Tibial nerve (tissue), 4 donors: ENCODE measurements at regions not wholly inside any gene's neighbourhood (a gene's known extent, or its start where the extent isn't known, plus 50 kb on each side); places are given as distances from the start of the nearest gene placed in this dataset.

ENCODE experiments used
- DNase-seq, 2 donors: peaks; one replicate each; pipeline ENCODE4 v3.0.0-alpha.2; 2019; ENCODE audit warnings: low spot score in 2 of 2
- H3K27ac ChIP-seq, 4 donors: fragments of 200-600 bp; sonication (generic) in 3 of 4; one replicate each; pipeline ENCODE4 v1.5.1; 2017 to 2019; ENCODE audit warnings: mild to moderate bottlenecking in 1 of 4
- H3K27me3 ChIP-seq, 2 donors: fragments of 200-600 bp; sonication (generic) in 1 of 2; one replicate each; pipeline versions ENCODE4 v1.5.1 to v1.6.0; 2017 to 2019
- H3K36me3 ChIP-seq, 3 donors: fragments of 200-600 bp; sonication (generic); one replicate each; pipeline ENCODE4 v1.5.1; 2018 to 2019
- H3K4me1 ChIP-seq, 4 donors: fragments of 200-600 bp; sonication (generic) in 3 of 4; one replicate each; pipeline ENCODE4 v1.5.1; 2017 to 2019
- H3K4me3 ChIP-seq, 4 donors: fragments of 200-600 bp; sonication (generic) in 3 of 4; one replicate each; pipeline ENCODE4 v1.5.1; 2017 to 2019; ENCODE audit warnings: mild to moderate bottlenecking in 1 of 4, moderate library complexity in 1 of 4
- H3K9me3 ChIP-seq, 4 donors: fragments of 200-600 bp; sonication (generic) in 3 of 4; one replicate each; pipeline ENCODE4 v1.5.1; 2017 to 2019
- CTCF ChIP-seq, 5 experiments: fragments of 200-600 bp in 3 of 5; fragments of 450-650 bp in 2 of 5; sonication (generic) in 3 of 5; IDR thresholded peaks; one replicate each; pipeline ENCODE4 v1.5.1; 2016 to 2019; ENCODE audit warnings: antibody characterized with exemption in 5 of 5, mild to moderate bottlenecking in 3 of 5, moderate library complexity in 2 of 5
- EP300 ChIP-seq, 2 donors: sonication (generic); formaldehyde crosslinking; IDR thresholded peaks; one replicate each; pipeline ENCODE4 v1.6.1; 2017; ENCODE audit warnings: antibody characterized with exemption in 2 of 2, mild to moderate bottlenecking in 1 of 2
- POLR2A ChIP-seq, 2 donors: fragments of 450-650 bp; IDR thresholded peaks; one replicate each; pipeline ENCODE4 v1.6.1; 2017; ENCODE audit warnings: antibody characterized with exemption in 2 of 2, mild to moderate bottlenecking in 2 of 2, moderate library complexity in 2 of 2
- WGBS, 2 donors: methylation state at CpG; one replicate each; pipeline ENCODE4 v1.1.5; 2018; 5-methylcytosine and 5-hydroxymethylcytosine counted together

DNA sequence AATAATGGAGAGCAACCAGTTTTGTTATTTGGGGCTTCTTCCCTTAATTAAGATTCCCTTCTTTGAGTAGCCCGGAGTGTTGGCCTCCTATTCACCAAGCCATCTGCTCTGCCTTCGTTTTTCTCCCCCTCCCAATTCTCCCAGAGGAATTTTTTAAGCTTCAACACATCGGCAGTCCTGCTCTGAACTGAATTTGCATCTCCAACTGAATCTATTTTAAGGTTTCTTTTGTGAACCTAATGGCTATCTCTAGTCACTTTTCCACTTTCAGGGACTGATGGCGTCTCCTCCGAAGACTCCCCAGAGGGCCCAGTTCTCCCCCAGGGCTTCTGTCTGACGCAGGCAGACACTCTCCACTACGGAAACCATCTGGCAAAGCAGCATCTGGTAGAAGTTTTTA lies 280.2 kb downstream of the ADGRA3 start:
- Histone ChIP-seq H3K36me3 (no peaks in the 10 kb centered on the region), H3K4me3 (no peak overlapping the region), H3K4me1 (no peaks in the 10 kb centered on the region), H3K27ac (no peak overlapping the region), H3K9me3 (no peaks in the 10 kb centered on the region), H3K27me3 (no peaks in the 10 kb centered on the region)
- WGBS, 2 donors, result 48 to 50% methylated on average over 7 of the region's 7 CpGs
- TF ChIP-seq CTCF (IDR thresholded peaks at IDR 0.05), result no peak
- no peak for TF ChIP-seq EP300 (IDR thresholded peaks at IDR 0.05)
- no peak for TF ChIP-seq POLR2A (IDR thresholded peaks at IDR 0.05)
- no peak for DNase-seq

DNA sequence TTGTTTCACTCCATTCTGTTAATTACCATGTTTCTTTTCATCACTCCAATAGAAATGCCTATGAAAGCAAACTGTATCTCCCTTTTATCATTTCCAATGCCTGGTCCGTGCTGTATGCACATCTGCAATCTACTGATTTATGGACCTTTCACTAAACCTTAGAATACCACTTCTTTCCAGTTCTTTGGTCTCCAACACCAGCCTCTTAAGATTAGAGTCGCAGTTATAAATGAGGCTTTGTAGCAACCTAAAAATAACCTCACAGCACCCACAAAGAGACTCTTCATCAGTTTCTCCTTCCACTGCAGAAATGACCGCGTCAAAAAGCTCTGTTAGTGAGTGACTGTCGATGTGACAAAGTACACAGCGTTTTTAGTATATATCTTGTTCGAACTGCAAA lies 282.6 kb downstream of the ADGRA3 start:
- H3K4me3 ChIP-seq, result no peak overlapping the region
- 56 to 64% methylated on average over 7 of the region's 7 CpGs for WGBS, 2 donors
- H3K36me3 ChIP-seq, result no peaks in the 10 kb centered on the region
- TF ChIP-seq CTCF (IDR thresholded peaks at IDR 0.05), result no peak
- no peak for TF ChIP-seq POLR2A (IDR thresholded peaks at IDR 0.05)
- no peak for TF ChIP-seq EP300 (IDR thresholded peaks at IDR 0.05)
- H3K4me1 ChIP-seq, result no peaks in the 10 kb centered on the region
- no peaks in the 10 kb centered on the region for H3K27me3 ChIP-seq
- H3K27ac ChIP-seq, result no peak overlapping the region
- DNase-seq, result no peak
- H3K9me3 ChIP-seq, result no peaks in the 10 kb centered on the region

DNA sequence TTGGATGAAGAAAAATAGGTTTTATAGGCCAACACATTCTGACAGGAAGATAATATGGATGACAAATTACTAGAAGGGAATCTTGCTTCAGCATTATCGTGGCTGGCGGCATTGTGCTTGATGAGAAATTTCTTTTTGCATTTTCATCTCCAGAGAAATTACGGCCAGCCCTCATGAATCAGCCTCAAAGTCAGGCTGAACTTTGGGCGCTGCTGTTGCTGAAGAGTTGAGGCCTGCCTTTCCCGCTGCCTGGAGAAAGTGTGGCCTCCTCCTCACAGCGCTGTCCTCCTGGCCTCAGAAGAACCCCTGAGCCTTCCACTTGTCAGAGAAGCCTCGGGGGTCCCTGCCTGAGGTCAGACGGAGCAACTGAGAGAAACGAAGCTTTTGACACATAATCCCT lies 272.4 kb upstream of the KCNIP4 start:
- no peaks in the 10 kb centered on the region for H3K9me3 ChIP-seq
- no peak for TF ChIP-seq EP300 (IDR thresholded peaks at IDR 0.05)
- no peak for TF ChIP-seq POLR2A (IDR thresholded peaks at IDR 0.05)
- no peak for TF ChIP-seq CTCF (IDR thresholded peaks at IDR 0.05)
- DNase-seq, result no peak
- H3K27ac ChIP-seq, result no peak overlapping the region
- H3K27me3 ChIP-seq, result no peaks in the 10 kb centered on the region
- 76 to 77% methylated on average over 9 of the region's 9 CpGs for WGBS, 2 donors
- H3K36me3 ChIP-seq, result no peaks in the 10 kb centered on the region
- H3K4me3 ChIP-seq, result no peak overlapping the region
- no peaks in the 10 kb centered on the region for H3K4me1 ChIP-seq

- H3K27ac ChIP-seq, result no peak overlapping the region
- WGBS, 2 donors, result 84 to 87% methylated on average over 5 of the region's 5 CpGs
- no peak for TF ChIP-seq POLR2A (IDR thresholded peaks at IDR 0.05)
- TF ChIP-seq CTCF (IDR thresholded peaks at IDR 0.05), result no peak
- TF ChIP-seq EP300 (IDR thresholded peaks at IDR 0.05), result no peak
Observed at GRCh38 chr4:22217480-22217879, 268.9 kb upstream of the KCNIP4 start.

DNA sequence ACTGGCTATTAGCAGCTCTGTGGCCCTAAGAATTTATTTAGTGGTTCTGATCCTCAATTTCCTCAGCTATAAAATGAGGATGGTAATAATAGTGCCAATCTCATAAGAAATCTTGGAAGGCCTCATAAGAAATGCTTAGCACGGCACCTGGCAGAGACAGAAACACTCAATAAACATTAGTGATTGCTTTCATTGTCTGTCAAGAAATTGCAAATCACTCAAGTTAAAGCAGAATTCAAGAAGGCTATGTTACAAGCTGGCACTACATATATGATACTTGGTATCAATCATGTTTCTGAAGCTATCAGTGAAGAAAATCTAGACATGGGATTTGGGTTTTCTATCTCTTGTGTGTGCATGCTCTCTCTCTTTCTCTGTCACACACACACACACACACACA lies 267.7 kb upstream of the KCNIP4 start:
- Histone ChIP-seq H3K36me3 (no peaks in the 10 kb centered on the region), H3K9me3 (no peaks in the 10 kb centered on the region), H3K4me3 (no peak overlapping the region), H3K27me3 (no peaks in the 10 kb centered on the region), H3K27ac (no peak overlapping the region), H3K4me1 (no peaks in the 10 kb centered on the region)
- TF ChIP-seq EP300 (IDR thresholded peaks at IDR 0.05) (no peak), POLR2A (IDR thresholded peaks at IDR 0.05) (no peak), CTCF (IDR thresholded peaks at IDR 0.05) (no peak)
- 88 to 89% methylated on average over 1 of the region's 1 CpG for WGBS, 2 donors
- DNase-seq, result no peak

More at GRCh38 chr4:22217480-22217879, 268.9 kb upstream of the KCNIP4 start:
- H3K4me1 ChIP-seq, result no peaks in the 10 kb centered on the region
- no peaks in the 10 kb centered on the region for H3K9me3 ChIP-seq
- H3K27me3 ChIP-seq, result no peaks in the 10 kb centered on the region
- H3K4me3 ChIP-seq, result no peak overlapping the region
- H3K36me3 ChIP-seq, result no peaks in the 10 kb centered on the region
- no peak for DNase-seq
